Ammon's horn (tissue), 1 donor: ENCODE measurements at regions not wholly inside any gene's neighbourhood (a gene's known extent, or its start where the extent isn't known, plus 50 kb on each side); places are given as distances from the start of the nearest gene placed in this dataset.

ENCODE experiments used
- DNase-seq: peaks from one replicate; pipeline ENCODE4 v3.0.0-alpha.2; 2016; ENCODE audit warnings: low spot score

DNA sequence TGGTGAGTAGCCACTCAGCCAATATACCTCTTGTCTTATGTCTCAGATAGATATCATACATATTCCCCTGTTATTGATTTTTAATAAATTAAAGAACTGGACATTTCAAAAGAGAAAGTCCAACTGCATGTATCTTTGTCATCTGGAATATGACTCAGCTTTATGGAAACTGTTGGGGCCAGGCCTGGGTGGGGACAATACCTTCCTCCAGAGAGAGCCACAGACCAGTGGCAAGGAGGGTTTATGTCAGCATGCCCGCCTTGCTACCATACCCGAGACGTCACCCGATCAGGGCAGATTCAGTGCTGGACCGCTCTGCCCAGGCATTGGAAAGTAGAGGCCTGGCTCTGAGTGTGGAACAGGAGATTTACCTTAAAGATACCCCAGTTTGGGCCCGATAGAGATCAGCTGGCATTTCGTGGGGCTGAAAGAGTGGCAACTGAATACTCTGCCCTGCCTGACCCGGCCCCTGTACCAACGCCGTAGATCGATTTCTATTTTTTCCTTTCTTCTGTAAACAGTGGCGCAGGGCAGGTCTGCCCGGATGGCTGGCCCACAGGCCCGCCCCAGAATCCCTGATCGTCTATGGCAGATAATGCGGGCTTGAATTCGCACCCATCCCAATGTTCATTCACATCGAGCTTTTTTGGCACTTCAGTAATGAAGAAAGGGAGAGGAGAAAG, 158.6 kb downstream of the SALL1 start:
- no peak for DNase-seq

DNA sequence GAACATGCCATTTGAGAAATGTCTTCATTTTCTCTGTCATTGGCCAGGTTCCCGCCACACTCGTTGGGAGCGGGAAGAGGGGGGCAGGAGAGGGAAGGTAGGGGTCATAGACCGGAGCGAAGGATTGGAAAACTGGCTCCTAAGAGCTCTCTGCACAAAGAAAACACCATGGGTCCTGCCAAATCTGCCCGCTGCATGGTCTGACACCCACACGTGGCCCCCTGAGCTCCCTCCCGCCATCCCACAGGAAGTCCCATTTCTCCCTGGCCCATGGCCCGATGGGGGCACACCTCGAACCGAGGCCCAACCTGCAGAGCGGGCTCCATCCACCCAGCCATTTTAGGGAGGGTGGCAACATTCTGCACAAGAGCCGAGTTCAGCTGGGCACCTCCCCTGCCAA, 159.6 kb downstream of the SALL1 start:
- DNase-seq = no peak

DNA sequence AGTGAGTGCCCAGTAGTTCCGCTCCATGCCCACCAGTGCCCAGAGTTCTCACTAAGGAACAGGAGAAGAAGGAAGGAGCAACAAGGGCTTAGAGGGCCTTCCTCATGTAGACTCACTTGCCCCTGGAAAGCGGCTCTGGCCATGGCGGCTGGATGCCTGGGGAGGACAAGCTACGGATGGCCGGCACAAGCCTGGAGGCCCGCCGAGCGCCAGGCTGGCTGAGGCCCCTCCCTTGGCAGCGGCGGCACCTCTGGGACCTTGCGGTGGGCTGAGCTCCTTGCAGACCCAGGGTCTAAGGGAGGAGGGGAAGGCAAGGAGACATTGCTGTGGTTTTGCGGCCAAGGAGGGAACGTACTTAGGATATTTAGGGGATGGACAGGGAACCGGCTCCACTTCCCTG, 160.1 kb downstream of the SALL1 start:
- DNase-seq = no peak

DNA sequence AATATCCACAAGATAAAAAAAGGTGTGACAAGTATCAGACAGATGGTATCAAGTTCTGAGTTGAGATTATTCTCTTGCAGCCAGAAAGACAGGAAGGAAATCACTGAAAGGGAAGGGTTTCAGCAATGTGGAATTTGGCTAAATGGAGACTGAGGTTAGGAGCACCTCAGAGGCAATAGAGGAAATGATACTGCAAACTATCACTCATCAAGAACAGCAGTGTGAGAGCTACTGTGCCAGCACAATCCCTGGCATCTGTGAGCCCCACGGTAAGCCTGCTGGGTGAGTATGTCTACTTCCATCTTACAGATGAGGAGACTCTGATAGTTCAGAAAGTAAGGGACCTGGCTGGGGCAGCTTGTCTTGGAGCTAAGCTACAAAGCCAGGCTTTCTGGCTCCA, 162.0 kb downstream of the SALL1 start:
- no peak for DNase-seq

GRCh38 chr16:50988441-50988840, 162.6 kb downstream of the SALL1 start:
- no peak for DNase-seq

- no peak for DNase-seq
Observed at GRCh38 chr16:50986453-50986852, 164.6 kb downstream of the SALL1 start.

DNA sequence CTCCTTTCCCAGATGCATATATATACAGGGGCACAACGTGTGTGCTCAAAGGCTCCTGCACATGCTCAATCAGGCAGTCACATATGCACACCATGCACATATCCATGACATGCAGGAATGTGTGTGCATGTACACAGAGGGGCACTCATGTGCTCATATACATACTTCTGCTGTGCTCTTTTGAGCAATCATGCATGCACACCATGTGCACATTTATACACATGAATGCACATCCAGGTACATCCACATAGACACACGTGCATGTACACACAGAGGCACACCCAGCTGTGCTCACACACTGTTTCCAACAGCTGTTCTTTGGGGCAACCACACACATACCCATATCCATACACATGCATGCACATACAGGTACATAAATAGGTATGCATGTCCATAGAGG, 165.3 kb downstream of the SALL1 start:
- DNase-seq = no peak

GRCh38 chr16:50984688-50985087, 166.4 kb downstream of the SALL1 start:
- DNase-seq = no peak

DNA sequence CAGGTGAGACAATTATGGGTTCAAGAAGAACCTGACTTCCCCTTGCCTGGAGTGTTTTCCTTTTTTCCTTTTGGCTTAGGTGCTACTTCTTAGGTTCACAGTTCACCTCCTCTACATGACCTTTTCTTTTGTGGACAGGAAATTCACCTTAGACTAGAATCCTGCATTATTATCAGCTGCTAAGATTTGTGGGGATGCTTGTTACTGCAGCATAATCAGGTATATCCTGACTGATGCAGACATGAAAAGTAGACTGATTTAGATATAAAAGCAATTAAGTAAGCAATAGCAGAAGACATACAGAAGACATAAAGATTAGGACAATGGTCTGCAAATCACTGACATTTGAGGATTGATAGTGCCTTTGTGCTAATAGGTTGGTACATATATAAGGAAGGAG, 168.3 kb downstream of the SALL1 start:
- no peak for DNase-seq

GRCh38 chr16:50981951-50982350, 169.1 kb downstream of the SALL1 start:
- no peak for DNase-seq

DNA sequence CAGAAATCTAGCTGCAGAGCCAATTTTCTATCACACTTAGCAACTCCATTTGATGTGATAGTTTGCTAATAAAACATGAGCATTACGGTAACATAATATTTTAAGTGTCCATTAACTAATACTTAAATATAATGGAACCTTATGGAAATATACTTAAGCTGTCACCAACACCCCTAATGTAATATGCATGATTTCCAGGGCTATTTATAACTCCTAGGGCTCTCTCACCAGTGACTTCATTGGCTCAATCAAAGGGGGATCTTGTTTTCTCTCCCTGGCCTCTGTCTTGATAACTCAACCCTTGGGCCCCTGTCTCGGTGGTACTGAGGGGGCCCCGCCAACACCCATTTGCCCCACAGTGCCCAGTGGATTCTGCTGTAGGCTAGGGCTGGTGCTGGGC, 170.4 kb downstream of the SALL1 start:
- DNase-seq = no peak

GRCh38 chr16:50979806-50980620, 171.1 kb downstream of the SALL1 start:
- no peak for DNase-seq

DNA sequence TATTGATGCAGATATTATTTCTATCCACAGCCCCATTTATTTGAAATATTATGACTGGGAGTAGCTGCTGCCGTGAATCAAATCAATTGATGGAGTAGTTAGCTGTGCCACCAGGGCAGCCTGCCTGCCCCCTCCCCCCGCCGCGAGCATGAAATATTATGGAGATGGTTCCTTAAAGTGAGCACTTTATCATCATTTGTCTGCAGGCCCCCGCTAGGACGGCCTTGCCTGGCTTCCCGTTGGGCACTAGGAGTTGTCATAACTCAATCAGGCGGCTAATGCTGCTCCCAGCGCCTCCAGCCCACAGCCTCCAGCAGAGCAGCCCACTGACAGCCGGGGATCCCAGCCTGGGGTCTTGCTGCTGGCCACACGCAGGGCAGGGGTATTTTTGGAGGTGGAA, 173.9 kb downstream of the SALL1 start:
- no peak for DNase-seq

DNA sequence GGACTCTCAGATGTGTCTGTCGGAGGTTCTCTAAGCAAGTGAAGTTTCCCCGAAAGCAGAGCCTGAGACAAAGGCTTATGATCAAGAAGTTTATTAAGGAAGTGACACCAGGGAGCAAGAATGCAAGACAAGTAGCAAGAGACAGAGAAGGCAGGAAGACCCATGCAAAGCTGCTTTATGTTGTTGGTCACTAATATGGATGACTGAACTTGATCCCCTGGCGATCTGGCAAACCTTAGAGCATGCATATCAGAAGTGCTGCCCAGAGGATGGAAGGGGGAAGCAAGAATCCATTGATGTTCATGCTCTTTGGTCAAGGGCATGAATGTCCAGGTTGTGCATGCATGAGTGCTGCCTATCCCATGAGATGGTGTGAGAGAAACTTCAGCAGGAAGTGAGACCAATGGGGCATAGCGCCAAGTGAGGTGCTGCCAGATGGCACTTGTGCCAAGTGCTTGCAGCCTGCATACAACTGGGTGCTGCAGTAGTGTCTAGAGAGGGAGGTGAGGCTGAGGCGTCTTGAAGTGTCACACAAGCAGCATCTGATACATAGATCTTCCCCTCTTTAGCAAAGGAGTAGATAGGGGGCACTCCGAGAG, 176.5 kb downstream of the SALL1 start:
- DNase-seq = no peak

DNA sequence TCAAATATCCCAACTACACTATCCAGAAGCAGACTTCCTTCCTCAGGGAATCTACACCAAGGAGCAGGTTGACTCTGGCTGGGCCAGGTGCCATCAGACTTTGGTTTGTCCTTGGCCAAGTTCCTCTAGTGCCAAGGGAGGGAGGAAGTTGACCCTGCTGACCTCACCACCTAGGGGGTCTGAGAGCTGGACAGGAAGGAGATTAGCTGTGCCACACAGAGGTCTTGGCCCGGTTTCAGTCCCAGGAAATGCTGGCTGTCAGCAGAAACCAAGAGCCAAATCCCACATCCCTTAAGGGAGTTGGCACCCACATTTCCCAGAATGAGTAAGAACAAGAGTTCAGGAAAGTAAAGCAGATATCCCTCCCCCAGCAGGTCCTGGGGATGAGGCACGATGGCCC, 178.2 kb downstream of the SALL1 start:
- DNase-seq = no peak

- DNase-seq = no peak
Observed at GRCh38 chr16:50970281-50970680, 180.8 kb downstream of the SALL1 start.

- no peak for DNase-seq
Observed at GRCh38 chr16:50967827-50968612, 183.1 kb downstream of the SALL1 start.

GRCh38 chr16:50964491-50964890, 186.6 kb downstream of the SALL1 start:
- DNase-seq = no peak

DNA sequence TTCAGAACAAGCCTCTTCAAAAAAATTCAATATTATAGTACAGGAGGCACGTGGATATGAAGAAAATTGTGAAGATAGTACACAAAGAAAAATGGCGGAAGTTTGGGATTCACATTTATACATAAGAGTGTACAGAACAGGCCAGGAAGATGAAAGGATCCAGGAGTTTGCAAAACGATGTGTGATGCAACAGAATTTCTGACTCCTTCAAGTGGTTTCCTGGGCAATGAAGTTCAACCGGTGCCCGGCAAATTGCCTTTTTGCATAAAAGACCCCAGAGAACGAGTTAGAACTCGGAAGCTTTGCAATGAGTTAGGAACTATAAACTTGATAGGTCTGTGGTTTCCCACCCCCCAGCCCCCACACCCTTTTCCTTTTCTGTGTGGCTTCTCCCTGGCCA, 189.1 kb downstream of the SALL1 start:
- no peak for DNase-seq

DNA sequence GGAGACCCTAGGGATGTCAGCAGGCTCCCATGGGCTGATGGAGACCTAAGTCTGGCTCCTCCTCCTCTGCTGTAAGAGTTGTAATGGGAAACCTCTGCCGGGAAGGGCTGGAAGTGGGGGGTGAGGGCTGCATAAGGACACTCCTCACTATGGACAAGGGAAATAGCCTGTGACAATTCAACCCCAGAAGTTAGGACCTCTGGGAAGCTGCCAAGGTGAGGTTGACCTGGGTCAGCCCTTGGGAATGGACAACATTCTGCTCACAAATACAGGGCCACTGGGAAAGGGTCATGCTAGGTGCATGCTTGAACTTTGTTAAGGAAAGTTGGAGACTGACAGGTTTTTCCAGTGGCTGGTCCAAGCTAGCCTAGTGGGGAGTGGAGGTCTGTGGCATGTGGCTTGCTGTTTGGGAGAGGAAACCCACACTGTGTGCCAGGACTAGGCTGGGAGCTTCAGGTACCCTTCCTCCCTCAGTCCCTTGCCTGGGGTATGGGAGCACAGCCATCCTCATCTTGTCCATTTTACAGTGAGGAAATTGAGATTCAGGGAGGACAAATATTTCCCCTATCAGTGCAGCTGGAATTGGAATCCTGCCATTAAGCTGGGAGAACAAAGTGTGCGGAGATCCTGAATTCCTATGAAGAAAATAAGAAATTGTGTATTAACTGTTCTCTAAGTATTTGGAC, 190.4 kb downstream of the SALL1 start:
- no peak for DNase-seq

DNA sequence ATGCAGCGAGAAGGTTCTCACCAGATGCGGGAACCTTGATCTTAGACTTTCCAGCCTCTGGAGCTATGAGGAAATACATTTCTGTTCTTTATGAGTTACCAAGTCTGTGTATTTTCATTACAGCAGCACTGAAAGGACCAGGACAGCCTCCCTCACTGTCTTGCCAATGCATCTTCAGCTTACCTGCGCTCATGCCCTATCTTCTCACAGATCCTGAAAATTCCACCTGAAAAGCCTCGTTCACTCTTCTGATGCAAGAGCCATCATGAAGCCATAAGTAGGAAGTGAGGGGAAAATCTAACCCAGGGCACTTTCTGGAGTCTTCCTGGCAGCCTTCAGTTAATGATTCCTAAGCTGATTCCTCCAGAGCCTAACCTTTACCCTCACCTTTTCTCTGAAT, 194.0 kb downstream of the SALL1 start:
- DNase-seq = no peak

GRCh38 chr16:50956637-50957036, 194.4 kb downstream of the SALL1 start:
- no peak for DNase-seq
